ENCODE measurements at regions not wholly inside any gene's neighbourhood (a gene's known extent, or its start where the extent isn't known, plus 50 kb on each side); places are given as distances from the start of the nearest gene placed in this dataset.

GRCh38 chr6:51430589-51430988 lies 611.9 kb downstream of the TFAP2B start:
- DNase-seq (no peak), FAIRE-seq (no peak)
- H3K4me3 ChIP-seq (ENCODE audit: low read depth in 1 of 3, low read length in 3 of 3) = no peak overlapping the region
- 73 to 82% (median 81%) methylated on average over 2 of the region's 2 CpGs for WGBS, 3 donors
- H3K36me3 ChIP-seq (ENCODE audit: control insufficient read depth in 3 of 3, insufficient read depth in 2 of 3, low read depth in 1 of 3, low read length in 3 of 3) = no peaks in the 10 kb centered on the region
- H3K27me3 ChIP-seq (ENCODE audit: control insufficient read depth in 3 of 3, insufficient read depth in 3 of 3, low read length in 3 of 3) = no peaks in the 10 kb centered on the region
- no peaks in the 10 kb centered on the region for H3K9me3 ChIP-seq (ENCODE audit: control insufficient read depth in 2 of 2, insufficient read depth in 1 of 2, low read depth in 1 of 2, low read length in 1 of 2)
- H3K4me1 ChIP-seq (ENCODE audit: control insufficient read depth in 3 of 3, insufficient read depth in 2 of 3, low read depth in 1 of 3, low read length in 2 of 3) = no peaks in the 10 kb centered on the region
- no peak overlapping the region for H3K27ac ChIP-seq (ENCODE audit: low read depth in 1 of 3, low read length in 2 of 3)

DNA sequence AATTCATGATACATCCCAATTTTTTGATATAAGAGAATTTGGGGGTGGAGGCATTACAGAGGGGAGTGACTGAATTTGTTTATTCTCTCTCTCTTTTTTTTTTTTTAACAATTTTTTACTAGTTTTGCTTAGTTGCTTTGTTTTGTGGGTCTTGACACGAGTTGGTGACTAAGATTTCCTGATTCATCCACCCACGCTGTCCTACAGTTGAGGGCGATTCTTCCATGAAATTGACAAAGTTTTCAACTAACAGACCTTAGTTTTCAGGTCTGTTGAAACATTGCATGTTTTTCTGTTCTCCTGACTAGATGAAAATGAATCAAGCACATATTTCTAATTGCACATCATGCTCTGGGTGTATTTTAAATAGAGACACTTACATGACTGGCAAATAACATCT lies 613.8 kb downstream of the TFAP2B start:
- no peaks in the 10 kb centered on the region for H3K36me3 ChIP-seq (ENCODE audit: control insufficient read depth in 3 of 3, insufficient read depth in 2 of 3, low read depth in 1 of 3, low read length in 3 of 3)
- no peaks in the 10 kb centered on the region for H3K4me1 ChIP-seq (ENCODE audit: control insufficient read depth in 3 of 3, insufficient read depth in 2 of 3, low read depth in 1 of 3, low read length in 2 of 3)
- DNase-seq (no peak), FAIRE-seq (no peak)
- no peak overlapping the region for H3K27ac ChIP-seq (ENCODE audit: low read depth in 1 of 3, low read length in 2 of 3)
- H3K27me3 ChIP-seq (ENCODE audit: control insufficient read depth in 3 of 3, insufficient read depth in 3 of 3, low read length in 3 of 3) = no peaks in the 10 kb centered on the region
- 63 to 79% (median 68%) methylated on average over 3 of the region's 3 CpGs for WGBS, 3 donors
- H3K9me3 ChIP-seq (ENCODE audit: control insufficient read depth in 2 of 2, insufficient read depth in 1 of 2, low read depth in 1 of 2, low read length in 1 of 2) = no peaks in the 10 kb centered on the region
- H3K4me3 ChIP-seq (ENCODE audit: low read depth in 1 of 3, low read length in 3 of 3) = no peak overlapping the region

GRCh38 chr6:51450248-51450957 lies 631.7 kb downstream of the TFAP2B start:
- 64 to 81% (median 79%) methylated on average over 3 of the region's 3 CpGs for WGBS, 3 donors
- FAIRE-seq (no peak), DNase-seq (no peak)
- no peak overlapping the region for H3K27ac ChIP-seq (ENCODE audit: low read depth in 1 of 3, low read length in 2 of 3)
- H3K27me3 ChIP-seq (ENCODE audit: control insufficient read depth in 3 of 3, insufficient read depth in 3 of 3, low read length in 3 of 3) = no peaks in the 10 kb centered on the region
- no peaks in the 10 kb centered on the region for H3K9me3 ChIP-seq (ENCODE audit: control insufficient read depth in 2 of 2, insufficient read depth in 1 of 2, low read depth in 1 of 2, low read length in 1 of 2)
- H3K36me3 ChIP-seq (ENCODE audit: control insufficient read depth in 3 of 3, insufficient read depth in 2 of 3, low read depth in 1 of 3, low read length in 3 of 3) = no peaks in the 10 kb centered on the region
- H3K4me3 ChIP-seq (ENCODE audit: low read depth in 1 of 3, low read length in 3 of 3) = no peak overlapping the region
- H3K4me1 ChIP-seq (ENCODE audit: control insufficient read depth in 3 of 3, insufficient read depth in 2 of 3, low read depth in 1 of 3, low read length in 2 of 3) = no peaks in the 10 kb centered on the region

GRCh38 chr6:51450958-51451357 lies 632.3 kb downstream of the TFAP2B start:
- WGBS, 3 donors = 81 to 86% (median 85%) methylated on average over 1 of the region's 1 CpG
- Histone ChIP-seq H3K36me3 (ENCODE audit: control insufficient read depth in 3 of 3, insufficient read depth in 2 of 3, low read depth in 1 of 3, low read length in 3 of 3) (no peaks in the 10 kb centered on the region), H3K4me1 (ENCODE audit: control insufficient read depth in 3 of 3, insufficient read depth in 2 of 3, low read depth in 1 of 3, low read length in 2 of 3) (no peaks in the 10 kb centered on the region), H3K9me3 (ENCODE audit: control insufficient read depth in 2 of 2, insufficient read depth in 1 of 2, low read depth in 1 of 2, low read length in 1 of 2) (no peaks in the 10 kb centered on the region), H3K27me3 (ENCODE audit: control insufficient read depth in 3 of 3, insufficient read depth in 3 of 3, low read length in 3 of 3) (no peaks in the 10 kb centered on the region), H3K27ac (ENCODE audit: low read depth in 1 of 3, low read length in 2 of 3) (no peak overlapping the region), H3K4me3 (ENCODE audit: low read depth in 1 of 3, low read length in 3 of 3) (no peak overlapping the region)
- FAIRE-seq (no peak), DNase-seq (no peak)

DNA sequence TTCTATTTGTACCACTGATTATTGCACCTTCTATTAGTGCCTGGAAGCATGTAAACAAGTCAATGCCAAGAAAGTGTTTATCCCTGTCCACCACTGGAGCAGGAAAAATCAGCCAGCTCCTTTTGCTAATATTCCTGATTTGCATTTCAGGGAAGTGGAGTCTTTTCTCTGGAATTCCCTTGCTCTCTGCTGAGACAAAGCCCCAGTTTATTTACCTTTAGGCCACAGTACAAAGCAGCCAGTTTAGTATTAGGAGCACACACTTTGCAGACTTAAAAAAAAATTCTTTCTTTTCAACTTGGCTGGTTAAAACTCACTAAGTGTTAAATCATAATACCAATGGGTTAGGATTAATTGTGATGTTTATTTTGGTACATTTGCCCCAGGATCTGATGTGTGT lies 631.1 kb downstream of the PKHD1 start:
- Histone ChIP-seq H3K4me3 (ENCODE audit: low read depth in 1 of 3, low read length in 3 of 3) (no peak overlapping the region), H3K27ac (ENCODE audit: low read depth in 1 of 3, low read length in 2 of 3) (no peak overlapping the region), H3K9me3 (ENCODE audit: control insufficient read depth in 2 of 2, insufficient read depth in 1 of 2, low read depth in 1 of 2, low read length in 1 of 2) (no peaks in the 10 kb centered on the region), H3K4me1 (ENCODE audit: control insufficient read depth in 3 of 3, insufficient read depth in 2 of 3, low read depth in 1 of 3, low read length in 2 of 3) (no peaks in the 10 kb centered on the region), H3K27me3 (ENCODE audit: control insufficient read depth in 3 of 3, insufficient read depth in 3 of 3, low read length in 3 of 3) (no peaks in the 10 kb centered on the region), H3K36me3 (ENCODE audit: control insufficient read depth in 3 of 3, insufficient read depth in 2 of 3, low read depth in 1 of 3, low read length in 3 of 3) (no peaks in the 10 kb centered on the region)
- no peak for DNase-seq
- FAIRE-seq = no peak

GRCh38 chr6:51459958-51460357 lies 627.5 kb downstream of the PKHD1 start:
- DNase-seq (no peak), FAIRE-seq (no peak)
- WGBS, 3 donors = 21 to 34% (median 27%) methylated on average over 2 of the region's 2 CpGs
- no peaks in the 10 kb centered on the region for H3K4me1 ChIP-seq (ENCODE audit: control insufficient read depth in 3 of 3, insufficient read depth in 2 of 3, low read depth in 1 of 3, low read length in 2 of 3)
- H3K27me3 ChIP-seq (ENCODE audit: control insufficient read depth in 3 of 3, insufficient read depth in 3 of 3, low read length in 3 of 3) = no peaks in the 10 kb centered on the region
- H3K9me3 ChIP-seq (ENCODE audit: control insufficient read depth in 2 of 2, insufficient read depth in 1 of 2, low read depth in 1 of 2, low read length in 1 of 2) = no peaks in the 10 kb centered on the region
- no peak overlapping the region for H3K4me3 ChIP-seq (ENCODE audit: low read depth in 1 of 3, low read length in 3 of 3)
- no peaks in the 10 kb centered on the region for H3K36me3 ChIP-seq (ENCODE audit: control insufficient read depth in 3 of 3, insufficient read depth in 2 of 3, low read depth in 1 of 3, low read length in 3 of 3)
- no peak overlapping the region for H3K27ac ChIP-seq (ENCODE audit: low read depth in 1 of 3, low read length in 2 of 3)

DNA sequence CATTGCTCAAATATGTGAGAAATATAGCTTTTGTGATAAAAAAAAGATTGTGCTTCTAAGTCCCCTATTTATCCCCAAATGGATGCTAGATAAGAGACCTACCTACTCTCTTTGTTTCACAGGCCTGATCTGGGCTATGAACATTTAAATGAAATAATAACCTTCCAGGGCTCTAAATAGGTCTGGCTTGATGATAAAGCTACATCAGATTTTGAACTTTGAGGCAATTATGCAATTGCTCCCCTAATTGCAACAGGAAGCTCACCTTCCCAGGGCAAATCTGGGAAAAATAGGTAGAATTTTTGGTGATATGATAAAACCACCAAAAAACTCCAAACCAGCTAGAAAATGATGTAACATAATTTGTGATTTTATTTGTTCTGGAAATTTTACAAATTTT lies 624.5 kb downstream of the PKHD1 start:
- no peaks in the 10 kb centered on the region for H3K9me3 ChIP-seq (ENCODE audit: control insufficient read depth in 2 of 2, insufficient read depth in 1 of 2, low read depth in 1 of 2, low read length in 1 of 2)
- H3K4me1 ChIP-seq (ENCODE audit: control insufficient read depth in 3 of 3, insufficient read depth in 2 of 3, low read depth in 1 of 3, low read length in 2 of 3) = no peaks in the 10 kb centered on the region
- DNase-seq (no peak), FAIRE-seq (no peak)
- H3K36me3 ChIP-seq (ENCODE audit: control insufficient read depth in 3 of 3, insufficient read depth in 2 of 3, low read depth in 1 of 3, low read length in 3 of 3) = no peaks in the 10 kb centered on the region
- H3K27ac ChIP-seq (ENCODE audit: low read depth in 1 of 3, low read length in 2 of 3) = no peak overlapping the region
- no peaks in the 10 kb centered on the region for H3K27me3 ChIP-seq (ENCODE audit: control insufficient read depth in 3 of 3, insufficient read depth in 3 of 3, low read length in 3 of 3)
- H3K4me3 ChIP-seq (ENCODE audit: low read depth in 1 of 3, low read length in 3 of 3) = no peak overlapping the region

DNA sequence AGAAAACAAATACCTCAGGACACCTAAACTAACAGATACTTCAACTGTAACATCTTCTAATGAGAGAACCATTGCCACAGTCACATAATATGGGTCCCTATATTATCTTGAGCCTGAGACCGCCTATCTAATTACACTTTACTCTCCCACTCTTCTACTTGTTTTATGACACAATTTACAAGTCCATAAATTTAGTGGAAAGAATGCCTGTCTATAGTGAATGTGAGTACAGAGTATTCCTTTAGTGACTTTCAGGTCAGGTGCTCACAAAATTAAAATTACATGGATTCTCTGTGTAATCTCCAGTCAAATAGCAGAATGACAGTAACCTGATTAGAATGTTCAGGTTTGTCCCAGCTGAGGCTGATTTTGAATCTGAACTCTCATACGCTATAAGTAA lies 624.1 kb downstream of the PKHD1 start:
- Histone ChIP-seq H3K27ac (ENCODE audit: low read depth in 1 of 3, low read length in 2 of 3) (no peak overlapping the region), H3K36me3 (ENCODE audit: control insufficient read depth in 3 of 3, insufficient read depth in 2 of 3, low read depth in 1 of 3, low read length in 3 of 3) (no peaks in the 10 kb centered on the region), H3K9me3 (ENCODE audit: control insufficient read depth in 2 of 2, insufficient read depth in 1 of 2, low read depth in 1 of 2, low read length in 1 of 2) (no peaks in the 10 kb centered on the region), H3K4me3 (ENCODE audit: low read depth in 1 of 3, low read length in 3 of 3) (no peak overlapping the region), H3K4me1 (ENCODE audit: control insufficient read depth in 3 of 3, insufficient read depth in 2 of 3, low read depth in 1 of 3, low read length in 2 of 3) (no peaks in the 10 kb centered on the region), H3K27me3 (ENCODE audit: control insufficient read depth in 3 of 3, insufficient read depth in 3 of 3, low read length in 3 of 3) (no peaks in the 10 kb centered on the region)
- DNase-seq (no peak), FAIRE-seq (no peak)
- WGBS, 3 donors = 75 to 82% (median 75%) methylated on average over 2 of the region's 2 CpGs

- Histone ChIP-seq H3K27ac (ENCODE audit: low read depth in 1 of 3, low read length in 2 of 3) (no peak overlapping the region), H3K4me3 (ENCODE audit: low read depth in 1 of 3, low read length in 3 of 3) (no peak overlapping the region), H3K27me3 (ENCODE audit: control insufficient read depth in 3 of 3, insufficient read depth in 3 of 3, low read length in 3 of 3) (no peaks in the 10 kb centered on the region), H3K36me3 (ENCODE audit: control insufficient read depth in 3 of 3, insufficient read depth in 2 of 3, low read depth in 1 of 3, low read length in 3 of 3) (no peaks in the 10 kb centered on the region), H3K9me3 (ENCODE audit: control insufficient read depth in 2 of 2, insufficient read depth in 1 of 2, low read depth in 1 of 2, low read length in 1 of 2) (no peaks in the 10 kb centered on the region), H3K4me1 (ENCODE audit: control insufficient read depth in 3 of 3, insufficient read depth in 2 of 3, low read depth in 1 of 3, low read length in 2 of 3) (no peaks in the 10 kb centered on the region)
- no peak for DNase-seq
- 66 to 92% (median 75%) methylated on average over 1 of the region's 1 CpG for WGBS, 3 donors
- FAIRE-seq = no peak
Observed at GRCh38 chr6:51464956-51465355, 622.5 kb downstream of the PKHD1 start.

Data from small intestine (tissue), 7 donors.